ENCODE measurements at regions not wholly inside any gene's neighbourhood (a gene's known extent, or its start where the extent isn't known, plus 50 kb on each side); places are given as distances from the start of the nearest gene placed in this dataset.
"Not testable (repeated sequence)": the region's sequence is repeated elsewhere in the genome, so short reads cannot be mapped to it uniquely, and the experiment has no call there.

GRCh38 chr12:38159591-38160317 is 156.8 kb upstream of the ALG10B start:
- DNase-seq (ENCODE audit: low spot score) = no peak

- DNase-seq (ENCODE audit: low spot score) = no peak
Observed at GRCh38 chr12:38160318-38161122, 156.1 kb upstream of the ALG10B start.

- DNase-seq (ENCODE audit: low spot score) = no peak
Observed at GRCh38 chr12:38161123-38162000, 155.2 kb upstream of the ALG10B start.

GRCh38 chr12:38162013-38162412 is 154.6 kb upstream of the ALG10B start:
- no peak for DNase-seq (ENCODE audit: low spot score)

GRCh38 chr12:38162708-38163441 is 153.7 kb upstream of the ALG10B start:
- no peak for DNase-seq (ENCODE audit: low spot score)

- no peak for DNase-seq (ENCODE audit: low spot score)
Observed at GRCh38 chr12:38163442-38163801, 153.2 kb upstream of the ALG10B start.

- no peak for DNase-seq (ENCODE audit: low spot score)
Observed at GRCh38 chr12:38166225-38166624, 150.3 kb upstream of the ALG10B start.

- DNase-seq (ENCODE audit: low spot score) = no peak
Observed at GRCh38 chr12:38175538-38175937, 141.0 kb upstream of the ALG10B start.

GRCh38 chr12:38183617-38184016 is 133.0 kb upstream of the ALG10B start:
- not testable (repeated sequence) for DNase-seq (ENCODE audit: low spot score)

- DNase-seq (ENCODE audit: low spot score) = not testable (repeated sequence)
Observed at GRCh38 chr12:38197286-38197685, 119.3 kb upstream of the ALG10B start.

- DNase-seq (ENCODE audit: low spot score) = no peak
Observed at GRCh38 chr12:38201461-38202276, 114.9 kb upstream of the ALG10B start.

- DNase-seq (ENCODE audit: low spot score) = no peak
Observed at GRCh38 chr12:38204831-38205230, 111.7 kb upstream of the ALG10B start.

GRCh38 chr12:38222011-38222410 is 94.6 kb upstream of the ALG10B start:
- DNase-seq (ENCODE audit: low spot score) = no peak

- DNase-seq (ENCODE audit: low spot score) = not testable (repeated sequence)
Observed at GRCh38 chr12:38238328-38238727, 78.2 kb upstream of the ALG10B start.

GRCh38 chr12:38253778-38254177 is 62.8 kb upstream of the ALG10B start:
- no peak for DNase-seq (ENCODE audit: low spot score)

GRCh38 chr12:38258411-38258810 is 58.2 kb upstream of the ALG10B start:
- DNase-seq (ENCODE audit: low spot score) = no peak
